GM21447 (cell line): ENCODE measurements at regions not wholly inside any gene's neighbourhood (a gene's known extent, or its start where the extent isn't known, plus 50 kb on each side); places are given as distances from the start of the nearest gene placed in this dataset.
A peak's percentile ranks its signal among the peaks of the same experiment; 100 is the strongest.
"Not testable (repeated sequence)": the region's sequence is repeated elsewhere in the genome, so short reads cannot be mapped to it uniquely, and the experiment has no call there.

Experiments
- ATAC-seq: cut with Tn5 transposase; IDR thresholded peaks from one replicate; pipeline ENCODE4 v1.9.1; 2021; ENCODE audit not compliant: unreplicated experiment

DNA sequence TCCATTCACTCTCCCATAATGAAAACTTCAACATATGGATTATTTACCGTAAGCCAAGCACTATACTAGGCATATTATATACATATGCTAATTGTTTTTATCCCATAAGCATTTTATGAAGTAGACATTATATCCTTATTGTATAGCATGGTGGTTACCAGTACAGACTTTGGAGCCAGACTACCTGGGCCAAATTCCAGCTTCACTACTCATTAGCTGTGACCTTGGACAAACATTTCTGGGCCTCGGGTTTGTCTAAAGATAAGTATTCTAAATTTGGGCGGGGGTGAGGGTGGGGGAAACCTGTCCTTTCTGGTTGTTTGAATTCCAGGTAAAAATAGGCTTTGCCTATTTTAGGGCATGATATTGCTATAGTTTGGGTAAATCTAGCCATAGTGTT is 66.5 kb upstream of the P2RY1 start:
- no peak for ATAC-seq

DNA sequence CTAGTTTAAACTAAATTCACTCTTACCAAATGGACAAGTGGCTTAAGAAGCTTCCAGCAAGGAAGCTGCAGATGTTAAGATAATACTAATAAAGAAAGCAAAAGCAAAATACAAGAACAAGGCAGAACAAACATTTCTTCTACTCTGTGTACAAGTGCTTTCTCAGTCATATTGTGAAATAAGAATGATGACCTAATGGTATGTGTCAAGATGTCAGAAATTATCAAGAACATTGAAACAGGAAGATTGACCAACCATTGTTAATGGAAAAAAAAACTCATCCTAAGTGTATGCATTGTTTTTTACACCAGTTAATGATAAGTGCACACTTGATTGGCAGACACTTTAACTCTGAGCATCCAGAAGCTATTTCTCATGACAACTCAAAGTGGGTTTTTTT is 65.4 kb upstream of the P2RY1 start:
- ATAC-seq: peak; percentile 94

DNA sequence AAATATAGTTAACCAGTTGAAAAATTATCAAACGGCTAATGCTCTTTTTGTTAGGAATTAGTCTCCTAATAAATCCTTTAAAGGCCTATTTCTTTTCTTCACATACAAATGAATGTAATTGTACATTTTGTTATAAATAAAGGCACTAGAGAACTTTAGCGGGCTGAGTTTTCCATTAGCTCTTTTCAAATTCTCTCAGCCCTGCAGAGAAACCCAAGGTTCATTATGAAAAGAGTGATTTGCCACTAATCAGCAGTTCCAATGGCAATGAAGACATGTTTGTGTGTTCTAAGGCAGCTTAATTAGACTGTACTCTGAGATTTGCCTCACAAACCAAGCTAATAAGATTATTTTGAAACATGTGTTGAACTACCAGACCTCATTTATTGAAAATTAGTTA is 64.6 kb upstream of the P2RY1 start:
- no peak for ATAC-seq

DNA sequence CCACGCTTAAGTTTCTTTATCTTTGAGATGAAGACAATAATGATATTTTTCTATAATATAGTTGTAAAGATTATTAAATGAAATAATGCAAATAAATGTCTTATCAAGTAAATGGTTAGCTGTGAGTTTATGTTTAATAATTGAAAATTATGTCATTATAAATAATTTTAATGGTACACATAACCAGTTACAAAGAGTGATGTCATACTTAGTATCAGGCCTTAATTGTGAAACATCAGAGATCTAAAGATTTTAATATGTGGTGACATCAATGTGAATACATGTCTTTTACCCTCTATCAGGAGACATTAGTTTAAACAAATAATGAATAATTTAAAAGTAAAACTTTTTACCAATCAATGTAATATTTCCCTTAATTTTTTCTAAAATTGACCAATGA is 63.8 kb upstream of the P2RY1 start:
- no peak for ATAC-seq

DNA sequence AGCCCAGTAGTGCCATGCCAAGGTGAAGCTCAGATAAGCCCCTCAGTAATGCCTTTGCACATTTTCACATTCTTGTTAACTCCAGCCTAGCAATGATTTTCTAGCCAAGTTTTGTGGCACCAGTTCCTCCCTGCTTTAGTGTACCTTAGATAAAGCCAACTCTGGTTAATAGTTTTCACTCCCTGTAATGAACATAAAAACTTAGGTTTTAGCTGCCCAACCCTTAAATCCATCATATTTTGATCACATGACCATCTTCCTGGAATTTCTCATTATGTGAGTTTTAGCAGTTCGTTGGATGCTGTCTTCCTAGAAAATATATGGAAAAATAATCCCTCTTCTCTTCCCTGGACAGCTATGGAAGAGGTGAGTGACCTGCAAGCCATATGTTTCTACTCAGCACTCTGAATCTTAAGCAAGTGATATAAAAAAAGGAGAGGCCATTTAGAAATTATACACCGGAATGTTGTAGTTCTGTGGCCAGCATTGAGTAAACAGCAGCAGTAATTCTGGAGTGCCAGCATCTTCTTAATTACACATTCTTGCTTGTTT is 62.2 kb upstream of the P2RY1 start:
- no peak for ATAC-seq

DNA sequence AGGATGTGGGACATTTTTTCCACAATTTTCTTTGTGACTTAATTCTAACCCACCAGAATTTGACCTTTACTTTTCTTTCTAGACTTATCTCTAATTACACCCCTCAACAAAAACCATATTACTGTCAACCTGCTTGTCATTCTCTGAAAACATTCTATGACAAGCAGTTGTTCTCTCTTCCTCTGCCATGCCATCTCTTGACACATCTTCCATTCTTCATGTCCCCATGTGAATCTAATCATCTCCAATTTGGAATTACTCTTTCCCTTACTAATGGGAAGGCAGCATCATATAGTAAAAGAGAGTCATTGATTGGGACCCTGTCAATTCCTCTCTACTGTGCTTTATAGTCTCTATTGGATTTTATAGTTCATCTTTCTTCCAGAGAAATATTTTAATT is 61.3 kb upstream of the P2RY1 start:
- no peak for ATAC-seq

DNA sequence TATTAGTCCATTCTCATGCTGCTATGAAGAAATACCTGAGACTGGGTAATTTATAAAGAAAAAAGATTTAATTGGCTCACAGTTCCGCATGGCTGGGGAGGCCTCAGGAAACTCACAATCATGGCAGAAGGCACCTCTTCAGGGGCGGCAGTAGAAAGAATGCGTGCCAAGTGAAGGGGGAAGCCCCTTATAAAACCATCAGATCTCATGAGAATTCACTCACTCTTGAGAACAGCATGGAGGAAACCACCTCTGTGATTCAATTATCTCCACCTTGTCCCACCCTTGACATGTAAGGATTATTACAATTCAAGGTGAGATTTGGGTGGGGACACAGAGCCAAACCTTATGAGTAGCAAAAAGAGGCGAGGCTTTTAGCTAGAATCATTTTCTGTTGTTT is 60.7 kb upstream of the P2RY1 start:
- not testable (repeated sequence) for ATAC-seq

DNA sequence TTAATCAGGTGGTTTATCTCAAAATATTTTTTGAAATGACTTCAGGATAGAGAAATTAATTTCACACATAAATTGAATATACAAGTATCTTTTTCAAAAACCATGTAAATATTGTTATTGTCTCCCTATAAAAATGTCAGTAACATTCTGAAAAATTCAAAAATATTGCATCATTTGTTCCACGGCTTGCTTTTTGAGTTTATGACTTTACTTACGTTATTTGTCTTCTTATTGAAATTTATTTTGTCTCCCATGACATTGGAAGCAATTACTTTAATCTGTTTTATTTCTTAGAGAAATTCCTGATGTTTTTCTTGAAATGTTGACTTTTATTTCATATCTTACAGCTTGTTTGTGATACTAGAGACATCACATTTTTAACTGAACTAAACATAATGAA is 56.9 kb upstream of the P2RY1 start:
- ATAC-seq: no peak

DNA sequence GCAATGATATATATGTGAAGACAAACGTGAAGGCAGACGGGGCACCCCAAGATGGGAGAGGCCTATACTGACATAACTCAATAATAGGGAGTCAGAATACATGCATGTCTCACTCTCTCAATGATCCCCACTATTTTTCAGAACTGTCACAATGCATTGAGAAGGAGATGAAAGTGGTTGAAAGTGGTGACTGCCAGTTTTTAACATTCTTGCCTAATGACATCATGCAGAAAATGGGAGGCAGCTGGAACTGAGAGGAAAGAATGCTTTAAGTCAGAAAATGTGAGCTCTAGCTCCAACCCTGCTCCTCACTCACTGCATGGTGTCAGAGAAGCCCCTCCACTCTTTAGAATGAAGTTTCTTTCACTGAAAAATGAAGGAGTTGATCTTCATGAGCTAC is 55.3 kb upstream of the P2RY1 start:
- ATAC-seq: no peak

DNA sequence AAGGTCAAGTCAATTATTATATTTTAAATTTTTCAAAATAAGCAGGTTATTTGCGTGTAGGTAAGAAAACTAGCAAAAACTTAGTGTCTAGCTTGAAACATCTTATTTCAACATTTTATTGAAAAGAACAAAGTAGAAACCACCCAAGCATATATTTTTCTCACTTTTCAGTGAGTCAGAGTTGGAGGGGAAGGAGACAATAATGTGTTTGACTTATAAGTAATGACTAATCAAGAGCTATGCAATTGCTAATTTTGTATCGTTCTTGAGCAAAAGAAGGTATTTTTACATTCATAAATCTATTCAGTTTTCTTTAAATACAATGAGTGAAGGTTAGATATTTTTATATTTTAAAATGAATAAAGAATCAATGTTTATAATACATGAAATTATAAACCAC is 54.4 kb upstream of the P2RY1 start:
- ATAC-seq: no peak

DNA sequence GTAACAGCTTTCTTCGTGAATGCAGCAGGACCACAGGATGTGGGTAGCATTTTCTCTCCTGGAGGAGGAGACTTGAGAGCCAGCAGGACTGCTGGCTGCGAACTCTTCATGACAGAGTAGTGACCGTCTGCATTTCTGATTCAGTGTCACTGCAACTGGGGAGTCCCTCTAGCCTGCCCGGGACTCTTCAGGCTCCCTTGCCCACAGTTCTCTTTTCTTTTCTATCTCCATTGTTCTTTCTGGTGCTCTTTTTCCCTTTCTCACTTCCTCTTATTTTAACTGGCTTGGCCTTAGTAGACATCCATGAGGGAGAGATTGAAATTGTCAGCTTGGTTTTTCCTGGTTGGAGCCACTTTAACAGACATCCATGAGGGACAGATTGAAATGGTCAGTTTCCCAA is 49.9 kb upstream of the P2RY1 start:
- no peak for ATAC-seq
